Right atrium auricular region (tissue), 2 donors: ENCODE measurements at regions not wholly inside any gene's neighbourhood (a gene's known extent, or its start where the extent isn't known, plus 50 kb on each side); places are given as distances from the start of the nearest gene placed in this dataset.

Experiments
- DNase-seq: peaks from one replicate; pipeline ENCODE4 v3.0.0-alpha.2; 2019; ENCODE audit warnings: low spot score
- H3K27ac ChIP-seq, 2 donors: fragments of 200-600 bp; sonication (generic); 1 replicate in 1 of 2; 2 replicates in 1 of 2; pipeline ENCODE4 v1.5.1; 2016 to 2019
- H3K27me3 ChIP-seq, 2 donors: fragments of 200-600 bp; sonication (generic); one replicate each; pipeline versions ENCODE4 v1.5.1 to v1.6.0; 2017 to 2019
- H3K36me3 ChIP-seq: fragments of 200-600 bp; sonication (generic); one replicate; pipeline ENCODE4 v1.5.1; 2016
- H3K4me1 ChIP-seq, 2 donors: fragments of 200-600 bp; sonication (generic); one replicate each; pipeline versions ENCODE4 v1.5.1 to v1.6.0; 2017 to 2019
- H3K4me3 ChIP-seq, 2 donors: fragments of 200-600 bp; sonication (generic); 1 replicate in 1 of 2; 2 replicates in 1 of 2; pipeline ENCODE4 v1.5.1; 2017 to 2019; ENCODE audit warnings: mild to moderate bottlenecking in 1 of 2, moderate library complexity in 1 of 2
- H3K9me3 ChIP-seq, 2 donors: fragments of 200-600 bp; sonication (generic); one replicate each; pipeline ENCODE4 v1.5.1; 2019
- CTCF ChIP-seq, 2 donors: fragments of 200-600 bp; sonication (generic); IDR thresholded peaks; one replicate each; pipeline ENCODE4 v1.5.1; 2019; ENCODE audit warnings: antibody characterized with exemption in 2 of 2

DNA sequence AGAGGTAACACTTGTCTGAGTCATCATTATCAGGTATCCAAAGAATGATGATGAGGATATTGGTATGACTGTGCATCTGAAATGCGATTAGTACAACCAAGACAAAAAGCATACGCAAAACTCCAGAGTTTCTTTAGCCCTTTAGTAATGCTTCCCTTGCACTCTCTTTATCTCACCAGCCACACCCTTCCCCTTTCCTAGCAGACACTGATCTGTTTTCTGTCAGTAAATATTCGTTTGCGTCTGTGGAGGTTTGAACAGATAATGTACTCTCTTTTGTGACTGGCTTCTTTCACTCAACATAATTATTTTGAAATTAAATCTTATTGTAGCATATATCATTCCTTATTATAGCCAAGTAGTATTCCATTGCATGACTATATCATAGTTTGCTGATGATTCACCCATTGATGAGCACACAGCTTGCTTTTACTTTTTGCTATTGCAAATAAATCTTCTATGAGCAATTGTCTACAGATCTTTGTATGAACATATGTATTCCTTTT lies 775.7 kb downstream of the SLC6A15 start:
- H3K4me1 ChIP-seq: no peaks in the 10 kb centered on the region
- DNase-seq: no peak
- H3K36me3 ChIP-seq: no peaks in the 10 kb centered on the region
- no peaks in the 10 kb centered on the region for H3K9me3 ChIP-seq
- H3K27me3 ChIP-seq: no peaks in the 10 kb centered on the region
- no peak overlapping the region for H3K27ac ChIP-seq
- no peak overlapping the region for H3K4me3 ChIP-seq
- no peak for TF ChIP-seq CTCF (IDR thresholded peaks at IDR 0.05)

- no peak for DNase-seq
- Histone ChIP-seq H3K4me3 (no peak overlapping the region), H3K4me1 (no peaks in the 10 kb centered on the region), H3K27ac (no peak overlapping the region), H3K36me3 (no peaks in the 10 kb centered on the region), H3K27me3 (no peaks in the 10 kb centered on the region), H3K9me3 (no peaks in the 10 kb centered on the region)
- no peak for TF ChIP-seq CTCF (IDR thresholded peaks at IDR 0.05)
Observed at GRCh38 chr12:84135586-84136279, 776.9 kb downstream of the SLC6A15 start.

- no peak overlapping the region for H3K27ac ChIP-seq
- no peaks in the 10 kb centered on the region for H3K9me3 ChIP-seq
- no peaks in the 10 kb centered on the region for H3K36me3 ChIP-seq
- no peaks in the 10 kb centered on the region for H3K4me1 ChIP-seq
- H3K27me3 ChIP-seq: no peaks in the 10 kb centered on the region
- DNase-seq: no peak
- H3K4me3 ChIP-seq: no peak overlapping the region
- TF ChIP-seq CTCF (IDR thresholded peaks at IDR 0.05): no peak
Observed at GRCh38 chr12:84134797-84135366, 777.7 kb downstream of the SLC6A15 start.

DNA sequence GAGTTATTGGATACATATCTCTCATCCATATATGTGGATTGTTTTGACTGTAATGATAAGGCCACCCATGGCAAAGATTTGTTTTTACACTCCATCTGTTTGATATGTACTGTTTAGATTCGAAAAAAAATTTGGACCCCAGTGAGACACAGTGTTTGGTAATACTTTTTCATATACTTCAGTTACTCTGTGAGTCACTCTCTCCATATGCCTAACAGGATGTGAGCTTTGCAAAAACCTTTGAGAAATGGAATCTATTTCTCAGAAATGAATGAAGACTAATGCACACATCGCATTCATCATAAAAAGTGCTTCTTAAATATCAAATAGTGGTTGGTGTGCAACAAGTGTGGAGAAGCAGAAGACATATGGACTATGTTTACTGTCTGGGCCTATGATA lies 781.5 kb downstream of the SLC6A15 start:
- Histone ChIP-seq H3K9me3 (no peaks in the 10 kb centered on the region), H3K4me3 (no peak overlapping the region), H3K27ac (no peak overlapping the region), H3K36me3 (no peaks in the 10 kb centered on the region), H3K27me3 (no peaks in the 10 kb centered on the region), H3K4me1 (no peaks in the 10 kb centered on the region)
- no peak for DNase-seq
- no peak for TF ChIP-seq CTCF (IDR thresholded peaks at IDR 0.05)

- Histone ChIP-seq H3K27me3 (no peaks in the 10 kb centered on the region), H3K36me3 (no peaks in the 10 kb centered on the region), H3K27ac (no peak overlapping the region), H3K9me3 (no peaks in the 10 kb centered on the region), H3K4me3 (no peak overlapping the region), H3K4me1 (no peaks in the 10 kb centered on the region)
- DNase-seq: no peak
- no peak for TF ChIP-seq CTCF (IDR thresholded peaks at IDR 0.05)
Observed at GRCh38 chr12:84128117-84128991, 784.2 kb downstream of the SLC6A15 start.
